ENCODE measurements at regions not wholly inside any gene's neighbourhood (a gene's known extent, or its start where the extent isn't known, plus 50 kb on each side); places are given as distances from the start of the nearest gene placed in this dataset.

GRCh38 chr3:115436767-115437301 is 186.5 kb upstream of the GAP43 start:
- ChIA-PET CTCF (no interaction called here), POLR2A (no interaction called here)

GRCh38 chr3:115438799-115439198 is 184.5 kb upstream of the GAP43 start:
- POLR2A ChIA-PET: no interaction called here
- CTCF ChIA-PET: no interaction called here

GRCh38 chr3:115445559-115445958 is 177.8 kb upstream of the GAP43 start:
- ChIA-PET POLR2A (no interaction called here), CTCF (no interaction called here)

GRCh38 chr3:115448851-115449250 is 174.5 kb upstream of the GAP43 start:
- POLR2A ChIA-PET: no interaction called here
- CTCF ChIA-PET: no interaction called here

GRCh38 chr3:115450036-115450435 is 173.3 kb upstream of the GAP43 start:
- ChIA-PET CTCF (no interaction called here), POLR2A (no interaction called here)

GRCh38 chr3:115464036-115464435 is 159.3 kb upstream of the GAP43 start:
- POLR2A ChIA-PET: no interaction called here

GRCh38 chr3:115469649-115470048 is 153.7 kb upstream of the GAP43 start:
- ChIA-PET CTCF (no interaction called here), POLR2A (no interaction called here)

More at GRCh38 chr3:115464036-115464435, 159.3 kb upstream of the GAP43 start:
- CTCF ChIA-PET: no interaction called here

GRCh38 chr3:115470254-115470653 is 153.1 kb upstream of the GAP43 start:
- ChIA-PET CTCF (no interaction called here), POLR2A (no interaction called here)

GRCh38 chr3:115475178-115476041 is 147.9 kb upstream of the GAP43 start:
- CTCF ChIA-PET: no interaction called here
- POLR2A ChIA-PET: no interaction called here

- ChIA-PET CTCF (no interaction called here), POLR2A (no interaction called here)
These were observed 146.8 kb upstream of the GAP43 start for GRCh38 chr3:115476472-115476871.

- CTCF ChIA-PET: no interaction called here
- POLR2A ChIA-PET: no interaction called here
These were observed 145.0 kb upstream of the GAP43 start for GRCh38 chr3:115478359-115478758.

- ChIA-PET CTCF (no interaction called here), POLR2A (no interaction called here)
These were observed 136.4 kb upstream of the GAP43 start for GRCh38 chr3:115486880-115487279.

GRCh38 chr3:115487968-115488367 is 135.3 kb upstream of the GAP43 start:
- ChIA-PET POLR2A (no interaction called here), CTCF (no interaction called here)

GRCh38 chr3:115488409-115488808 is 134.9 kb upstream of the GAP43 start:
- ChIA-PET CTCF (no interaction called here), POLR2A (no interaction called here)

GRCh38 chr3:115494826-115495225 is 128.5 kb upstream of the GAP43 start:
- ChIA-PET CTCF (no interaction called here), POLR2A (no interaction called here)

- ChIA-PET POLR2A (no interaction called here), CTCF (no interaction called here)
These were observed 124.9 kb upstream of the GAP43 start for GRCh38 chr3:115498421-115498820.

GRCh38 chr3:115498898-115499297 is 124.4 kb upstream of the GAP43 start:
- ChIA-PET CTCF (no interaction called here), POLR2A (no interaction called here)

GRCh38 chr3:115499666-115500065 is 123.6 kb upstream of the GAP43 start:
- ChIA-PET CTCF (no interaction called here), POLR2A (no interaction called here)

- ChIA-PET CTCF (no interaction called here), POLR2A (no interaction called here)
These were observed 122.5 kb upstream of the GAP43 start for GRCh38 chr3:115500795-115501194.

GRCh38 chr3:115502128-115502527 is 121.2 kb upstream of the GAP43 start:
- POLR2A ChIA-PET: no interaction called here
- CTCF ChIA-PET: no interaction called here

- ChIA-PET POLR2A (no interaction called here), CTCF (no interaction called here)
These were observed 119.9 kb upstream of the GAP43 start for GRCh38 chr3:115503394-115503793.

- ChIA-PET CTCF (no interaction called here), POLR2A (no interaction called here)
These were observed 114.7 kb upstream of the GAP43 start for GRCh38 chr3:115508562-115508961.

Data from activated CD8-positive, alpha-beta memory T cell treated with anti-CD3 and anti-CD28 coated beads for 36 hours (primary cell).